HPDE6-E6E7 (cell line): ENCODE measurements at regions not wholly inside any gene's neighbourhood (a gene's known extent, or its start where the extent isn't known, plus 50 kb on each side); places are given as distances from the start of the nearest gene placed in this dataset.
A peak's percentile ranks its signal among the peaks of the same experiment; 100 is the strongest.

ENCODE experiments used
- DNase-seq: peaks from one replicate; pipeline ENCODE4 v3.0.0; 2011; ENCODE audit warnings: missing footprints; ENCODE audit errors: extremely low spot score

DNA sequence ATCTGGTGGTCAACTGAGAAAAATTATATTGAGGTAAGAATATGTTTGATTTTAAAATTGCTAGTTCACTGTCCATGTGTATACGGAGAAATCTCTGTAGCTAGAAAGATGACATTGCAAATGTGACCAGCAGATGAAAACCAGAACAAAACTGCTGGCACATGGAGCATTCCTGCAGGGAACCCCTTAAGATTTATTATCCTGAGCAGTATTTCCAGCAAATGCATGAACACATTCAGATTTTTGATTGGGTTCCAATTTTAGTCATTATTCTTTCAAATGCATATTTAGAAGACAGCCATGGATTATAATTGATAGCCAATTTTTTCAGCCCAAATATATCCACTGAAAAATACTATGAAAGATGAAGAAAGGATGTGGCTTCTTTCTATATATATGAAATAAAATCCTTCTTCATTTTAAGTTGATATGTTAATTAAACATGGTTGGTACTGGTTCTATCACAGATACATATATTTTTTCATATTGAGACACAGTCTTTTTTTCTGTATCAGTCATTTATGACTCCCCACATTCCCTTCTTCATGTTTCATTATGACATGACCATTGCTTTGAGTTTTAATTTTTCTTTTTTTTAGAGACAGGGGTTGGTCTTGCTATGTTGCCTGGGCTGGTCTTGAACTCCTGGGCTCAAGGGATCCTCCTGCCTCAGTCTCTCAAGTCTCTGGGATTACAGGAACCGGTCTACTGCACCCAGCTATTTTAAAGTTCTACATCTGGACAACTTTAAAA lies 376.5 kb downstream of the KLF12 start:
- no peak for DNase-seq

DNA sequence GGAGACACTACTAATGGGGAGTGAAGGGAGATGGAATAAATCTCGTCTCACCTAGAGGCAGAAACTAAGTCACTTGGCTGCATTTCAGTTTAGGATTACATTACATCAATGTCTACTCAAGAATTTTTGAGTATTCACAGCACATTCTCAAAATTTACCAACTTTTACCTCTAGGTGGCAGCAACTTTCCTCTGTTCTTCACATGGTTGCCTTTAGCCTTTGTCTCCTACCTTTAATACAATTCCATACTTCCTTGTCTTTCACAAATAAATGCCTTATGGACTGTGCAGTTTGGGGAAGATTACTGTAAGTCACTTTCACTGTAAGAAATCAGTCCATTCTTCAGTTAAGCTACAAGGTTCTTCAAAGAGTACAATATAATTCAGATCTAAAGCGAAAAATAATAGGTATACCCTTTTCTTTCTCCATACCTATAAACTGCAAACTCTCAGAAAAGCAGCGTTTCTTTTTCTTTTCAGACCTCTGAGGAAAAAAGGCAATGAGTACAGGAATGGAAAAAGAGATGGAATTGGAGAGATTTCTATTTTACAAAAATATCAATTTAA lies 379.4 kb downstream of the KLF12 start:
- peak; percentile 22 for DNase-seq

GRCh38 chr13:73754241-73754640 lies 380.0 kb downstream of the KLF12 start:
- no peak for DNase-seq

GRCh38 chr13:73751290-73751689 lies 382.9 kb downstream of the KLF12 start:
- no peak for DNase-seq

DNA sequence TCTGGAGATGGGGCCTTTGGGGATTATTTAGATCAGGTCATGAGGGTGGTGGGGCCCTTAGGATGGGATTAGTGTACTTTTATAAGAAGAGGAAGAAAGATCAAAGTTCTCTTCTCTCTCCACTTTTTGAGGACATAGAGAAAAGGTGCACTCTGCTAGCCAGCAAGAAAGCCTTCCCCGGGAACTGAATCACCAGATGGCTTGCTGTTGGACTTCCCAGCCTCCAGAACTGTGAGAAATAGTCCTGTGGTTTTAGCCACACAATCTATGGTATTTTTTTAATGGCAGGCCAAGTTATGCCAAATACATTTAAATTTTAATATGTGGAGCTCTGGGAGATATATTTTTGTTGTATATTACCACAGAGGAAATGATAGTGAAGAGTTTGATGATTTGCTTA lies 385.8 kb downstream of the KLF12 start:
- DNase-seq, result no peak

- DNase-seq, result no peak
Observed at GRCh38 chr13:73745190-73745589, 389.0 kb downstream of the KLF12 start.

GRCh38 chr13:73742982-73743381 lies 391.2 kb downstream of the KLF12 start:
- no peak for DNase-seq

- no peak for DNase-seq
Observed at GRCh38 chr13:73741742-73742141, 392.5 kb downstream of the KLF12 start.

- DNase-seq, result no peak
Observed at GRCh38 chr13:73741111-73741510, 393.1 kb downstream of the KLF12 start.

DNA sequence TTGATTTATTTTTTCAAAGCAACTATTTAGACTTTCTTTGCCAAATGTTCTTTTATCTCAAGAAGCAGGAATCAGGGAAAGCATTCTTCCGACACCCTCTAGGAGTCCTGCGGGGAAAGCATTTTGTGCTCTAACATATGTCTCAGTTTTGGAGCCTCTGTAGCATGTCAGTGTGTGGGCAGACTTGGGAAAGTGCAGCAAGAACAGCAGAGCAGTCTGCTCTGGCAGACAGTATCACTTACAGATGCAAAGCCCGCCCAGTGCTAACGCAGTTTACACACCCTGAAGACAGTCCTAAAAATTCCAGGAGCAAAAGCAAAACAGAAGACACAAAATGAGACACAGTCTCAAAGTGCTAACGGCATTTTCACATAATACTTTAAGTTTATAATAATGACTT lies 393.5 kb downstream of the KLF12 start:
- no peak for DNase-seq

DNA sequence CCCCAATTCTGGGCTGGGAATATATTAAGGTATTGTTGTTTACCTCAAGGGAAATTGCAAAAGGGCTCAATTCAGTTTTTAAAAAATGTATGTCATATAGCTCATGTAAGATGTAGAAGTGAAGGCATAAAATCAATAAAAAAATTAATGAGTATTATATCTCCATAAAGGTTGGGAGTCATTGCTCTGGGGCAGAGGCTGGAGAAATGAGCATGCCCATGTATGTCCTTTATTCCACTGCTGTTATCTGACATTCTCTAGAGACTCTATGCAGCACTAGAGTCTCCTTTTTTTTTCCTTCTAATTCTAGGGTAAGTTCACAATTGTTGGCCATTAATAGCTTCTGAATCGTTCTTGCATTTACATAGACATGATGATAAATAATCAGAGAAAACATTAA lies 394.8 kb downstream of the KLF12 start:
- DNase-seq, result no peak

GRCh38 chr13:73738626-73739025 lies 395.6 kb downstream of the KLF12 start:
- no peak for DNase-seq

- no peak for DNase-seq
Observed at GRCh38 chr13:73737214-73737613, 397.0 kb downstream of the KLF12 start.

DNA sequence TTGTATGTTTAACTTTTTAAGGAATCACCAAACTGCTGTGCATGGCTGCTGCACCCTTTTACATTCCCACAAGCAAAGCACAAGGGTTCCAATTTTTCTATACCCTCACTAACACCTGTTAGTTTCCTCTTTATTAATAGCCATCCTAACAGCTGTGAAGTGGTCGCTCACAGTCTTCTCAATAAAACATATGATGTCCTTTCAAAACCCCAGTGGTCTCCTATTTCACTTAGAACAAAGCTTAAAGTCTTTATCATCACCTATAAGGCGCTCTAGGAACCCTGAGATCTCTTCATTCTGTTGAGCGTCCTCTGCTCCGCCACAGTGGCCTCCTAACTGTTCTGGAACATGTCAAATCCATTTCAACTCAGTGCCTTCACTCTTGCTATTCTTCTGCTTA lies 400.5 kb downstream of the KLF12 start:
- no peak for DNase-seq

- DNase-seq, result no peak
Observed at GRCh38 chr13:73732350-73732749, 401.9 kb downstream of the KLF12 start.

DNA sequence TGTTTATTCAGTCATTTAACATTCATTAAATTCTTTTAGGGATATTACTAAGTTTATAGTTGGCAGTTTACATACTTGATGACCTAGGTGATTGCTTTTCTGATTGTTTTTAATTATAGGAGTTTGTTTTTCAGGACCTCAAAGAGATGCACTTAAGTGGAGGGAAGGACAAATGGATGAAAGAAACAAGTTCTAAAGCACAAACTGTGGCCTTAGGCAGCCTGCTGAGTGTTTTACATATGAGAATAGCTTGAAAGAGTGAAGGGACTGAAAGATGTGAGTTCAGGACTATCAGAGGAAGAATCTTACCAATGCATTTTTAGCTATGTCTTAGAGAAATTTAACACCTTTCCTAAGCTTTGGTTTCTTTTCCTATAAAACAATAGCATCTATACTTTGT lies 402.6 kb downstream of the KLF12 start:
- no peak for DNase-seq

- no peak for DNase-seq
Observed at GRCh38 chr13:73730014-73730413, 404.2 kb downstream of the KLF12 start.

DNA sequence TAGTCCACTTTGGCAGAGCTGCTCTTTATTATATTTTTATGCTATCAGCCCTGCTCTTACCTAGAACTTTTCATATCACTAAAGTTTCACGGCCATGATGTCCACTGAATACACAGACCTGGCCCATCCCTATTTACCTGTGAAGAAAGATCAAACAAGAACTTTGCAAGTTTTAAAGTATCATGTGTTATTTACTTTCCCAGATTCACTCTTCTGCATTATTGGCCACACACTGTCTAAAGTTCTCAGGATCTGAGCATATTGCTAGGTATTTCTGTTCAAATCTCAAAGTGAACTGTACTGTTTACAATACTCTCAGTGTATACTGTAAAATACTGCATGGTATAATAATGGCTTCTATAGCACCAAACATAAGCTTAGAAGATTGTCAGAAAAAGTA lies 405.2 kb downstream of the KLF12 start:
- DNase-seq, result no peak

DNA sequence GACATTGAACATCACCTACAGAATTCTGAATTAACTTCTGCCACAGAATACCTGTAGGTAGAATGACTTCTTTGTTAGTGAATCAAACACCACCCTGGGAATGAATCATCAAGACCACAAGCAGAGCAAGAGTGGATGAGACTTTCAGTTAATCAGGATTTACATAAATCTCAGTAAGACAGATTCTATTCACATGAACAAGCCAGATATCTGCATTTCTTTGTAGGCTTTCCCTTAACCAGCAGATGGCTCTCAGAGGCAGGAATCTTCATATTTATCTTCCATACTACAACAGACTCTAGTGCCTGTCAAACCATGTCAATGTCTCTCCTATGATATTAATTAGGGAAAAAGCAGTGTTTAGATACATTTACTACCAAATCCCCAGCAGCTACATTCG lies 412.1 kb downstream of the KLF12 start:
- DNase-seq, result peak; percentile 44

DNA sequence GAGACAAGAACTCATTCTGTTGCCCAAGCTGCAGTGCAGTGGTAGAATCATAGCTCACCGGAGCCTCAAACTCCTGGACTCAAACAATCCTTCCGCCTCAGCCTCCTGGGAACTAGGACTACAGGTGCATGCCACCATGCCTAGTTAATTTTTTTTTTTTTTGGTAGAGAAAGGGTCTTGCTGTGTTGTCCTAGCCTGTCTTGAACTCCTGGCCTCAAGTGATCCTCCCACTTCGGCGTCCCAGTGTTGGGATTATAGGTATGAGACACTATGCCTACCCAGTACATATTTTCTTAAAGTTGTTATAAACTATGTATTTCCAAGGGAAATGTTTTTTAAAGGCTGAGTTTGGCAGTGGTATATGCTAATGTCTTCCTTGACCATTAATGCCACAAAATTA lies 412.6 kb downstream of the KLF12 start:
- no peak for DNase-seq

DNA sequence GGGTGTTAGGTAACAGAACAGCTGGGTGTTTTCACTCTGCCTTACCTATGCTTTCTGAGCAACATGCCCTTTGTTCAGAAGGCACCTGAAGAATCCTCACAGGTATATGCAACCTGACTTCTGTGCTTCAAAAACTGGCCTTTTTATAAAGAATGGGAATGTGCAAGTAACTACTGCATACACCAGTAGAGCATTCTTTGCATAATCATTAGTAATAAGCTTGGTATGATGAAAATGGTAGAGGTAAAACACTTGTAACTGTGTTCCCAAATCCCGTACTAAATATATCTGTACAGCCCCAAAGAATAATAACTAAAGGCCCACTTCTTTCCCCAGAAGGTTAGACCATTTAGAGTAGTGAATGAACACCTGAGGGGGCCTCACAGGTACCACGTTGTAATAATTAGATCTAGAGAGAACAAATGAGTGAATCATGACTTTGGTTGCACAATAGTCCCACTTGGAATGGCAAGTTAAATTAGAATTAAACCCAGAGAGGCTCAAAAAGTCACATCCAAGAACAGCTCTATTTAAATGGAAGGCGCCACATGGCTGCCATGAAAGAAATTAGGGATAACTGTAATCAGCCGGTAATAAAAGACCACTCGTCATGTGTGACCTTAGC lies 413.9 kb downstream of the KLF12 start:
- DNase-seq, result no peak

GRCh38 chr13:73718246-73718645 lies 416.0 kb downstream of the KLF12 start:
- DNase-seq, result no peak

DNA sequence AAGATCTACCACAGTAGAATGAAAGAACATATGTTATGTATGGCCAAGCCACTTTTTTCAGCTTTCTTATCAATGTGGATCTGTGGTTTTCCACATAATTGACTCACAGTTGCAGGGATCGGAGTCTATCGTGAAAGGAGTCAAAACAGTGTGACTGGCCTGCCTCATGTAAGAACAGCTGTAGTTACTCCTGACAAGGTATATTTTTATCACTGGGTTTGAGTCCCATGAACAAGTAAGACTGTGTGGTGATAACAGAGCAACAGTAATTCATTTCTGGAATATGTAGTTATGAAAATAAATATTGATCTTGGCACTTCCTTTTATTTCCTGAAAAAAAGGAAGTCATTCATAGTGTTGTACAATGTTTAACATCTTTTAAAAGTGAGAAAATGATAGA lies 416.6 kb downstream of the KLF12 start:
- DNase-seq, result no peak
